Endothelial cell of hepatic sinusoid (primary cell): ENCODE measurements at regions not wholly inside any gene's neighbourhood (a gene's known extent, or its start where the extent isn't known, plus 50 kb on each side); places are given as distances from the start of the nearest gene placed in this dataset.

Experiments
- in situ Hi-C: cut with HindIII; loops from 2 replicates; pipeline ENCODE4 v1.10.0; 2017; ENCODE audit warnings: low sequenced_read_pairs

GRCh38 chr21:32184485-32184884 is 94.4 kb downstream of the MIS18A start:
- in situ Hi-C loops = no loop called here

DNA sequence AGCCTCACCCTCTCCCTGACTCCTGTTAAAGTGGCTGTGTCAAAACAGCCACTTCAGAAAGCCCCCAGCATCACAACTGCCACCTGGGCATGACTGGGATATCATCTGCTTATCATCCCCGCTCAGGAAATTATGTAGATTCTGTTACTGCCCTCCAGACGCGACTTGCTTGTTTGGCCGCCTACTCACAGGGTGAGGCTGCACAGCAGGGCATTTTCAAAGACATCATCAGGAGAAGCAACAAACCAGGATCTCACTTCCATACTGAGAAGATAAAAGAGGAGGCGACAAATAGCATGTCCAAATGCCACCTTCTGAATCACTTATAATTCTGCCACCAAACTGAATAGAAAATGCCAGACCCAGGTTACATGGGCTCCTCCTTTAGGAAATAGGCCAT is 94.8 kb downstream of the MIS18A start:
- in situ Hi-C loops = no loop called here

DNA sequence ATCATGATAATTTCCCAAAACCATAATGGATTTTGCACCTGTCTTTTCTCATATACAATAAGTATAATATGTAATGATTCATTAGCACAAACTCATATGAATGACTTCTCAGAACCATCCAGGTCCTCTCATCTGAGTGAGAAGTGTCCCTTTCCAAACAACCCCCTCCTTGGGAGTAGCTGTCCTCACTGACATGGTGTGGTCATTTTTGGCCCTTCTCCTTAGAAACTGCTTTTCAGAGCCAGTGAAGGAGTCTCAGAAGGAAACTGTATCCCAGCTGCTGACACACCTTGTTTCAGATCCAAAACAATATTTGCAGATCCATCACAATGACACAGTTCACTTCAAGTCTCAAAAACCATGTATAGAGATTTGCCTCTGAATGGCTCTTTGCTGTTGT is 95.5 kb downstream of the MIS18A start:
- in situ Hi-C loops = no loop called here

GRCh38 chr21:32182449-32182848 is 96.4 kb downstream of the MIS18A start:
- in situ Hi-C loops = no loop called here

GRCh38 chr21:32181457-32181856 is 97.4 kb downstream of the MIS18A start:
- in situ Hi-C loops = no loop called here

DNA sequence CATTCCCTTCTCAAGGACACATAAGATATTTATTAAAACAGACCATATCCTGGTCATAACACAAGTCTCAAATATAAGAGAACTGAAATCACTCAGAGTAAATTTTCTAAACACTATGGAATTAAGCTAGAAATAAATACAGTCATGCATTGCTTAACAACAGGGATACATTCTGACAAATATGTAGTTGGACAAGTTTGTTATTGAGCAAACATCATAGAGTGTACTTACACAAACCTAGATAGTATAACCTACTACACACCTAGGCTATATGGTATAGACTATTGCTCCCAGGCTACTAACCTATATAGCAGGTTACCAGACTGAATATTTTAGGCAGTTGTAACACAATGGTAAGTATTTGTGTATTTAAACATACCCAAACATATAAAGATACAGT is 104.0 kb downstream of the MIS18A start:
- in situ Hi-C loops = no loop called here

- in situ Hi-C loops = no loop called here
Measured at GRCh38 chr21:32173121-32173724, 105.6 kb downstream of the MIS18A start.

GRCh38 chr21:32172106-32172505 is 106.7 kb downstream of the MIS18A start:
- in situ Hi-C loops = no loop called here

DNA sequence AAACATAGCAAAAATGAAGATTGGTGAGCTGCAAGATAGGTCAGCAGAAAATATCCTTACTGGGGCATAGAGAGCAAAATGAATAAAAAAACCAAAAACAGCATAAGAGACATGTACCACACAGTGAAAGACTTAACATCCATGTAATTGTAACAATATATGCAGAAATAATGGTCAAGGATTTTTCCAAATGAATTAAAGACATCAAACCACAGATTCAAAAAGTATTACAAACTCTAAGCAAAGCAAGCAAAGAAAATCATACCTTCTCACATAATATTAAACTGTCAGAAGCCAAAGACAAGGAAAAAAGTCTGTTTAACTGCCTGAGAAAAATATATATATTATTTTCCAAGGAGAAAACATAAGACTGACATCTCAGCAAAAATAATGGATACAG is 111.3 kb downstream of the MIS18A start:
- in situ Hi-C loops = no loop called here

GRCh38 chr21:32163386-32163785 is 115.5 kb downstream of the MIS18A start:
- in situ Hi-C loops = no loop called here

DNA sequence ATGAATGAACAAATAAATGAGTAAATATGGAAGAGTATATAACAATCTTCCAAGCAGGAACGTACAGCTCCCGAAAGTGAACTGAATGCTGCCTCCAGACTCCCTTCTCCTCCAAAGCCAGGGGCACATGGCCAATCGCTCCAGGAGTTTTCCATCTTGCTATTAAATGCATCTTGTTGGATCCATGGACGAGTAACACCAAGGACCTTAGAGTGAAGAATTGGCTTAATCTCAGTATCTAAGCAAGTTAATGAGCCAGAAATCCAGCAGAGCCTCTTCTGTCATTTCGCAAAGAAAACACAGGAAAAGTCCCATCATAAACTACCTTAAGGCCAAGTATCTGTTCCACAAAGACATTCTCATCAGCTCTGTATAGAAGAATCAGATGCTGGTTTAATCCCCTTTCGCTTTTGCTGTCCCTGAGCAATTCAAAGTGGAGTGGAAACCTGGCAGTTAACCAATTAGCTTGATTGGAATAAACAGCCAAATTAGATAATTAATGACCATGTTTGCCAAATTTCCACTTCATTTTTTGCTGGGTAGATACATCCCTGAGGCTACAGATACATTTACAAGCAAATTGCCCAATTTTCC is 116.0 kb downstream of the MIS18A start:
- in situ Hi-C loops = no loop called here

DNA sequence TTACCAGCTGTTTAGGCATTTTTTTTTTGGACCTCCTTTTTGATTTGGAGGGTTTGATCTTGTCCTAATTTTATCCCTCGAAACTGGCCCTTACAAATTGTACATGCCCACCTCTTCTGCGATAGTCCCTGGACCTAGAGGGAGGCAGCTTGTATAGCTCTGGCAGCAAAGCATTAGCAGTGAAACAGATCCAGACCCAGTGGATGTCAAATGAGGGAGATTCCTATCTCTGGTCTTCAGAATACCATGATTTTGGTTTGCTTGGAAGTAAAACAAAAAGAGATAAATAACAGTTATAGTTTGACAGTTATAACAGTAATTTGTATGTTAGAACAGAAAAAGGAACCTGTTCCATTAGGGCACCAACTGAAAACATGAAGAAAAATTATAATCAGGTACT is 123.6 kb downstream of the MIS18A start:
- in situ Hi-C loops = loop anchor here (10.0 kb wide), 1 partner anchor 70 kb away; no protein-coding TSS in a partner anchor

DNA sequence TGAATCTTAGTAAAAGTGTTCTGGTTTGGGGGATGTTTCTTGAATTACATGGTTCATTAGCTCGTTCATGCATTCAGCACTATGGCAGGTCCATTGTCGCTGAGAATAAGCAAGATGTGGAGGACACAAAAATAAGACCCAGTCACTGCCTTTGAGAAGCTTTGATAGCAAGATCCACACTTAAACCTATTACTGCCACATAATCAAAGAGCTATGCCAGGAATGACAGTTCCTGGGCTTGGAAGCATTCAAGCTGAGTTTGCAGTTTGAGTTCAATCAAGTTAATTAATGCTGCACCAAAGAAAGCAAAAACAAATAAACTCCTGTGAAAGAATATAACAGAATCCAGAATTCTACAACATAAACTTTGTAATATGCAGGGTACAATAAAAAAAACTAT is 131.8 kb downstream of the MIS18A start:
- in situ Hi-C loops = no loop called here

- in situ Hi-C loops = no loop called here
Measured at GRCh38 chr21:32144851-32145250, 134.0 kb downstream of the MIS18A start.

GRCh38 chr21:32143241-32143939 is 135.5 kb downstream of the MIS18A start:
- in situ Hi-C loops = no loop called here

DNA sequence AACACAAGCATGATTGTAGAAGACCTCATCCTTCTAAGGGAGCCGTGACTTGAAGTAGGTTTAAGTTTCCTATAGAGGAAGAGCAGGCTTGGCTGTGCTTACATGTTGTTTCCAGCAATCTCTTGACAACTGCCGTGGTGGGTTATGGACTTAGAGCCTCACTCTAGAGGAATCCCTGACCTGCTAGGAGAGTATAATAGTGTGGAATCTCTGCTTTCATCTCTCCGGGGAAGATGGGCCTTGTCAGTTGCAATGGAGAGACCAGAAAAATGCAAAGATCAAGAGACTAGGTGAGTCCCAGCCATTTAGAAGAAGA is 137.6 kb downstream of the MIS18A start:
- in situ Hi-C loops = no loop called here

- in situ Hi-C loops = no loop called here
Measured at GRCh38 chr21:32140604-32141317, 138.1 kb downstream of the MIS18A start.

GRCh38 chr21:32140151-32140550 is 138.7 kb downstream of the MIS18A start:
- in situ Hi-C loops = no loop called here

DNA sequence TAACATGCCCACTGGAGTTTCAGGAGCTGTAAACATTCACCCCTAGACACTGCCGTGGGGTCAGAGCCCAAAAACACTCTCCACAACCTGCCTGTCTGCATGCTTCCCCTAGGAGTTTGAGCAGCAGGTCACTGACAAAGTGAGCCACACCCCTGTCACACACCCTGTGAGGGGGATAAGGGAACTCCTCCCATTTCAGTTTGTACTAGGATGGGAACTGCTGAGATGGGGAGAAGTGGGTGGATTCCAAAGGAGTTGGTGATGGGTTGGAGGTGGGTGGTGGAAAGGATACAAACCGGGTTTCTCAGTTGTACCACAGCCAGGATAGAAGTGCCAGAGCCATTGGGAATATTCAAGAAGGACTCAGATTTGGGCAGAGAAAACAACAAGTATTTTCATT is 140.2 kb downstream of the MIS18A start:
- in situ Hi-C loops = no loop called here

DNA sequence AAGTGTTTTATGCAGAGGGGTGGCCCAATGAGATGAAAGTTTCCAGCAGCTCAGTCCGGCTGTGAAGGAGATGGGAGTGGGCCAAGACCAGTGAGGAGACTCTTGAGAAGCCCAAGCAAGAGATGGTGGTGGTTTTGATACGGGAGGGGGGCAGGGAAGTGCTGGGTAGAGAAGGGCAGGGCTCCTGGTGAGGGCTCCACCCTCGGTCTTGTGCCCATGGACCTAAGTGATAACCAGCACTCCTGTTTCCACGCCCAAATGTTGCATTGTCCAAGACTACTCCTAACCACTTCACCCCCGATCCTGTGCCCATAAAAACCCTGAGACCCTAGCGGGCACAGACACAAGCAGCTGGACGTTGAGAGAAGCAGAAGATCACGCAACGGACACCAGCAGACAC is 140.9 kb downstream of the MIS18A start:
- in situ Hi-C loops = no loop called here

DNA sequence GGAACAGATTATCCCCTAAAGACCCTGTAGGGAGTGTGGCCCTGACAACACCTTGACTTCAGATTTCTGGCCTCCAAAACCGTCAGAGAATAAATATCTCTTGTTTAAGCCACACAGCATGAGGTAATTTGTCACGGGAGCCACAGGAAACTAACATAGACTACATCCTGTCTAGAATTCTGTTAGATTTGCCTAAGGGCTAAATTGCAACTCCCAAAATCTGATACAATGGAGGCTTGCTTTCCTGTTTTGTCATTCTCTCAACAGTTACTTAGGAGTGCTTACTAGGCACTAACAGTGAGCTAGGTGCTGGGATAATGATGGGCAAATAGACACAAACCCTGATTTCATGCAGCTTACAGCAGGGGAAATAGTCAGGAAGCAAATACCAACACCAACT is 141.6 kb downstream of the MIS18A start:
- in situ Hi-C loops = no loop called here

DNA sequence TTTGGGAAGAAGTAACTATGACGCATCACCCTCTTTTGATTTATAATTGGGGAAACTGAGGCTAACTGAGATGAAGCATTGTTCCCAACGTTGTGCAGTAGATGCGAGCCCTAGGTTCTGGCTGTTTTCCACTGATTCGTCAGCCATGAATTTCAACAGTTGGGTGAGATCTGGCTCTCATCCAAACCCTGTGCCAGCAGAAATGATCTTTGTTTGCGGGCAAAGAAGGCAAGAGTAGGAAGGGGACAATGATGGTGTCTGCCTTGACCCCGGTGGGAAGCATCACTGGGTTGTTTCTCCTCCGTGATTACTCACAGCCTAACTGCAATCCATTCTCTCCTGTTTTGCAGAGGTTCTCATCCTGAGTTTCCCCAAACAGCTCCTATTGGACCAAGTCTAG is 142.3 kb downstream of the MIS18A start:
- in situ Hi-C loops = no loop called here
